ENCODE measurements at regions not wholly inside any gene's neighbourhood (a gene's known extent, or its start where the extent isn't known, plus 50 kb on each side); places are given as distances from the start of the nearest gene placed in this dataset.

- TF ChIP-seq ZNF232 (CRISPR knock-in tag; IDR thresholded peaks at IDR 0.05) (no peak), EZH2 (IDR thresholded peaks at IDR 0.05; ENCODE audit: borderline replicate concordance, low read depth, low read length) (no peak), CTCF (IDR thresholded peaks at IDR 0.05 in 2 of 3, conservative IDR thresholded peaks at IDR 0.05 in 1 of 3; ENCODE audit: insufficient read depth in 2 of 3, low read depth in 1 of 3, low read length in 3 of 3) (no peak), BCLAF1 (IDR thresholded peaks at IDR 0.05; ENCODE audit: borderline replicate concordance in 1 of 2, control insufficient read depth in 1 of 2, low read depth in 2 of 2, low read length in 1 of 2) (no peak), GABPB2 (CRISPR knock-in tag; conservative IDR thresholded peaks at IDR 0.05) (no peak), ZNF395 (CRISPR knock-in tag; IDR thresholded peaks at IDR 0.05) (no peak), EP300 (IDR thresholded peaks at IDR 0.05; ENCODE audit: low read length) (no peak), TAF1 (IDR thresholded peaks at IDR 0.05; ENCODE audit: control insufficient read depth, extremely low read depth, insufficient read depth, low read length, severe bottlenecking) (no peak), MYC (IDR thresholded peaks at IDR 0.05; ENCODE audit: low read depth, low read length) (no peak), MYC (CRISPR knock-in tag; IDR thresholded peaks at IDR 0.05; ENCODE audit: borderline replicate concordance, low read depth) (no peak)
These were observed 122.5 kb upstream of the CPEB4 start for GRCh38 chr5:173765661-173766060.

Data from K562 (cell line).